ENCODE measurements at regions not wholly inside any gene's neighbourhood (a gene's known extent, or its start where the extent isn't known, plus 50 kb on each side); places are given as distances from the start of the nearest gene placed in this dataset. TPM values are rescaled to one million over a fixed set of nuclear protein-coding genes. Genes with fewer than 3 reads are reported as not detected.

GRCh38 chr3:96719921-96720320 lies 94.5 kb upstream of the EPHA6 start:
- no peak for DNase-seq
- H3K4me1 Mint-ChIP-seq: no peaks in the 10 kb centered on the region
- H3K27ac Mint-ChIP-seq: no peak overlapping the region
- H3K4me3 Mint-ChIP-seq: no peak overlapping the region
- ChIA-PET CTCF (no interaction called here), POLR2A (no interaction called here)
- no peaks in the 10 kb centered on the region for H3K27me3 Mint-ChIP-seq
- H3K36me3 Mint-ChIP-seq (ENCODE audit: low read depth): no peaks in the 10 kb centered on the region
- no peaks in the 10 kb centered on the region for H3K9me3 Mint-ChIP-seq

- no peak for DNase-seq
- Mint-ChIP-seq H3K36me3 (ENCODE audit: low read depth) (no peaks in the 10 kb centered on the region), H3K27ac (no peak overlapping the region), H3K4me3 (no peak overlapping the region), H3K9me3 (peaks cover 3% of the 10 kb centered on the region), H3K4me1 (no peaks in the 10 kb centered on the region), H3K27me3 (no peaks in the 10 kb centered on the region)
- ChIA-PET CTCF (no interaction called here), POLR2A (no interaction called here)
These were observed 83.4 kb upstream of the EPHA6 start for GRCh38 chr3:96731031-96731430.

GRCh38 chr3:96734273-96735009 lies 80.0 kb upstream of the EPHA6 start:
- Mint-ChIP-seq H3K27ac (no peak overlapping the region), H3K4me3 (no peak overlapping the region), H3K9me3 (peaks cover 8% of the 10 kb centered on the region), H3K4me1 (no peaks in the 10 kb centered on the region), H3K27me3 (no peaks in the 10 kb centered on the region), H3K36me3 (ENCODE audit: low read depth) (no peaks in the 10 kb centered on the region)
- DNase-seq: no peak
- POLR2A ChIA-PET: no interaction called here
- CTCF ChIA-PET: interaction anchor here (0.6 kb wide), 1 partner anchor 1652 kb away, joined by 3 read pairs; no protein-coding TSS in a partner anchor

GRCh38 chr3:96748139-96748538 lies 66.3 kb upstream of the EPHA6 start:
- Mint-ChIP-seq H3K4me1 (no peaks in the 10 kb centered on the region), H3K9me3 (no peaks in the 10 kb centered on the region), H3K4me3 (no peak overlapping the region), H3K27me3 (no peaks in the 10 kb centered on the region), H3K27ac (no peak overlapping the region), H3K36me3 (ENCODE audit: low read depth) (no peaks in the 10 kb centered on the region)
- POLR2A ChIA-PET: no interaction called here
- DNase-seq: no peak
- CTCF ChIA-PET: no interaction called here

GRCh38 chr3:96750094-96750767 lies 64.2 kb upstream of the EPHA6 start:
- DNase-seq: no peak
- no peak overlapping the region for H3K4me3 Mint-ChIP-seq
- H3K4me1 Mint-ChIP-seq: no peaks in the 10 kb centered on the region
- no peak overlapping the region for H3K27ac Mint-ChIP-seq
- H3K27me3 Mint-ChIP-seq: no peaks in the 10 kb centered on the region
- H3K9me3 Mint-ChIP-seq: no peaks in the 10 kb centered on the region
- CTCF ChIA-PET: no interaction called here
- H3K36me3 Mint-ChIP-seq (ENCODE audit: low read depth): no peaks in the 10 kb centered on the region
- POLR2A ChIA-PET: no interaction called here

- no peak for DNase-seq
- Mint-ChIP-seq H3K9me3 (no peaks in the 10 kb centered on the region), H3K27ac (no peak overlapping the region), H3K4me3 (no peak overlapping the region), H3K27me3 (no peaks in the 10 kb centered on the region), H3K4me1 (no peaks in the 10 kb centered on the region), H3K36me3 (ENCODE audit: low read depth) (no peaks in the 10 kb centered on the region)
- POLR2A ChIA-PET: no interaction called here
- CTCF ChIA-PET: no interaction called here
These were observed 61.3 kb upstream of the EPHA6 start for GRCh38 chr3:96753124-96753523.

- POLR2A ChIA-PET: no interaction called here
- no peaks in the 10 kb centered on the region for H3K36me3 Mint-ChIP-seq (ENCODE audit: low read depth)
- H3K4me3 Mint-ChIP-seq: no peak overlapping the region
- H3K27me3 Mint-ChIP-seq: no peaks in the 10 kb centered on the region
- H3K27ac Mint-ChIP-seq: no peak overlapping the region
- H3K9me3 Mint-ChIP-seq: no peaks in the 10 kb centered on the region
- DNase-seq: no peak
- CTCF ChIA-PET: no interaction called here
- H3K4me1 Mint-ChIP-seq: no peaks in the 10 kb centered on the region
These were observed 60.3 kb upstream of the EPHA6 start for GRCh38 chr3:96754128-96754527.

- H3K36me3 Mint-ChIP-seq (ENCODE audit: low read depth): no peaks in the 10 kb centered on the region
- DNase-seq: no peak
- no peaks in the 10 kb centered on the region for H3K4me1 Mint-ChIP-seq
- no peak overlapping the region for H3K27ac Mint-ChIP-seq
- CTCF ChIA-PET: no interaction called here
- H3K27me3 Mint-ChIP-seq: no peaks in the 10 kb centered on the region
- no peak overlapping the region for H3K4me3 Mint-ChIP-seq
- H3K9me3 Mint-ChIP-seq: no peaks in the 10 kb centered on the region
- POLR2A ChIA-PET: no interaction called here
These were observed 58.9 kb upstream of the EPHA6 start for GRCh38 chr3:96755519-96755918.

- DNase-seq: no peak
- Mint-ChIP-seq H3K4me3 (no peak overlapping the region), H3K27ac (no peak overlapping the region), H3K36me3 (ENCODE audit: low read depth) (no peaks in the 10 kb centered on the region), H3K9me3 (no peaks in the 10 kb centered on the region), H3K4me1 (no peaks in the 10 kb centered on the region), H3K27me3 (no peaks in the 10 kb centered on the region)
- CTCF ChIA-PET: no interaction called here
- POLR2A ChIA-PET: no interaction called here
These were observed 57.9 kb upstream of the EPHA6 start for GRCh38 chr3:96756516-96756915.

- Mint-ChIP-seq H3K4me3 (no peak overlapping the region), H3K4me1 (no peaks in the 10 kb centered on the region), H3K36me3 (ENCODE audit: low read depth) (no peaks in the 10 kb centered on the region), H3K27me3 (no peaks in the 10 kb centered on the region), H3K9me3 (peaks cover 7% of the 10 kb centered on the region), H3K27ac (no peak overlapping the region)
- no peak for DNase-seq
- ChIA-PET CTCF (no interaction called here), POLR2A (no interaction called here)
These were observed 53.4 kb upstream of the EPHA6 start for GRCh38 chr3:96760956-96761355.

Small RNA genes lying in the stretch of these regions (microRNA-seq; reads per million reads assigned to microRNA genes)
- gene MIR8060 (ENCODE audit: borderline microRNAs expressed, borderline replicate concordance): not detected
